ENCODE measurements at regions not wholly inside any gene's neighbourhood (a gene's known extent, or its start where the extent isn't known, plus 50 kb on each side); places are given as distances from the start of the nearest gene placed in this dataset.

- Histone ChIP-seq H3K9me3 (no peaks in the 10 kb centered on the region), H3K4me1 (no peaks in the 10 kb centered on the region), H3K27me3 (no peaks in the 10 kb centered on the region), H3K4me3 (no peak overlapping the region), H3K36me3 (no peaks in the 10 kb centered on the region), H3K27ac (no peak overlapping the region)
- no peak for DNase-seq
- intact Hi-C loops (cut with DNase I; ENCODE audit: low total_unique reads) = no loop called here
- TF ChIP-seq CTCF (IDR thresholded peaks at IDR 0.05) (no peak), POLR2A (IDR thresholded peaks at IDR 0.05) (no peak)
Observed at GRCh38 chr20:22466447-22467171, 117.8 kb downstream of the FOXA2 start.

GRCh38 chr20:22465622-22466446 lies 118.5 kb downstream of the FOXA2 start:
- Histone ChIP-seq H3K9me3 (no peaks in the 10 kb centered on the region), H3K27ac (no peak overlapping the region), H3K36me3 (no peaks in the 10 kb centered on the region), H3K4me3 (no peak overlapping the region), H3K4me1 (no peaks in the 10 kb centered on the region), H3K27me3 (no peaks in the 10 kb centered on the region)
- intact Hi-C loops (cut with DNase I; ENCODE audit: low total_unique reads) = no loop called here
- no peak for TF ChIP-seq CTCF (IDR thresholded peaks at IDR 0.05)
- TF ChIP-seq POLR2A (IDR thresholded peaks at IDR 0.05) = no peak
- DNase-seq = no peak

GRCh38 chr20:22464312-22465003 lies 119.9 kb downstream of the FOXA2 start:
- TF ChIP-seq POLR2A (IDR thresholded peaks at IDR 0.05) (no peak), CTCF (IDR thresholded peaks at IDR 0.05) (no peak)
- H3K36me3 ChIP-seq = no peaks in the 10 kb centered on the region
- H3K4me1 ChIP-seq = no peaks in the 10 kb centered on the region
- no peaks in the 10 kb centered on the region for H3K27me3 ChIP-seq
- H3K27ac ChIP-seq = no peak overlapping the region
- H3K9me3 ChIP-seq = no peaks in the 10 kb centered on the region
- H3K4me3 ChIP-seq = no peak overlapping the region
- intact Hi-C loops (cut with DNase I; ENCODE audit: low total_unique reads) = no loop called here
- no peak for DNase-seq

- no peak for DNase-seq
- intact Hi-C loops (cut with DNase I; ENCODE audit: low total_unique reads) = no loop called here
- Histone ChIP-seq H3K9me3 (no peaks in the 10 kb centered on the region), H3K36me3 (no peaks in the 10 kb centered on the region), H3K4me3 (no peak overlapping the region), H3K27ac (no peak overlapping the region), H3K27me3 (no peaks in the 10 kb centered on the region), H3K4me1 (no peaks in the 10 kb centered on the region)
- TF ChIP-seq POLR2A (IDR thresholded peaks at IDR 0.05) (no peak), CTCF (IDR thresholded peaks at IDR 0.05) (no peak)
Observed at GRCh38 chr20:22462975-22463914, 121.1 kb downstream of the FOXA2 start.
